Erythroblast (primary cell): ENCODE measurements at regions not wholly inside any gene's neighbourhood (a gene's known extent, or its start where the extent isn't known, plus 50 kb on each side); places are given as distances from the start of the nearest gene placed in this dataset.

Source experiments
- GATA1 ChIP-seq: IDR thresholded peaks from 2 replicates; pipeline ENCODE4 v1.6.1; 2011; ENCODE audit warnings: low read depth, mild to moderate bottlenecking, control low read depth, low read length, moderate library complexity
- POLR2A ChIP-seq: IDR thresholded peaks from 2 replicates; pipeline ENCODE4 v1.6.1; 2011; ENCODE audit warnings: mild to moderate bottlenecking, low read length

- TF ChIP-seq POLR2A (no peak), GATA1 (no peak)
Measured at GRCh38 chr3:5423076-5423475, 235.6 kb downstream of the EDEM1 start.
